LNCAP (cell line): ENCODE measurements at regions not wholly inside any gene's neighbourhood (a gene's known extent, or its start where the extent isn't known, plus 50 kb on each side); places are given as distances from the start of the nearest gene placed in this dataset.

Experiments used
- CTCF ChIP-seq: fragments of 450-650 bp; IDR thresholded peaks from 2 replicates; pipeline ENCODE4 v1.5.1; 2017; ENCODE audit warnings: mild to moderate bottlenecking

GRCh38 chr6:82076916-82077315 lies 170.6 kb downstream of the IBTK start:
- no peak for TF ChIP-seq CTCF

GRCh38 chr6:82074556-82074955 lies 173.0 kb downstream of the IBTK start:
- no peak for TF ChIP-seq CTCF

GRCh38 chr6:82073484-82073883 lies 174.1 kb downstream of the IBTK start:
- no peak for TF ChIP-seq CTCF

GRCh38 chr6:82072751-82073150 lies 174.8 kb downstream of the IBTK start:
- TF ChIP-seq CTCF: no peak

- TF ChIP-seq CTCF: no peak
Observed at GRCh38 chr6:82072121-82072521, 175.4 kb downstream of the IBTK start.

GRCh38 chr6:82068721-82069120 lies 178.8 kb downstream of the IBTK start:
- no peak for TF ChIP-seq CTCF

- no peak for TF ChIP-seq CTCF
Observed at GRCh38 chr6:82066991-82067411, 180.5 kb downstream of the IBTK start.

- no peak for TF ChIP-seq CTCF
Observed at GRCh38 chr6:82066196-82066595, 181.3 kb downstream of the IBTK start.
